ENCODE measurements at regions not wholly inside any gene's neighbourhood (a gene's known extent, or its start where the extent isn't known, plus 50 kb on each side); places are given as distances from the start of the nearest gene placed in this dataset.

DNA sequence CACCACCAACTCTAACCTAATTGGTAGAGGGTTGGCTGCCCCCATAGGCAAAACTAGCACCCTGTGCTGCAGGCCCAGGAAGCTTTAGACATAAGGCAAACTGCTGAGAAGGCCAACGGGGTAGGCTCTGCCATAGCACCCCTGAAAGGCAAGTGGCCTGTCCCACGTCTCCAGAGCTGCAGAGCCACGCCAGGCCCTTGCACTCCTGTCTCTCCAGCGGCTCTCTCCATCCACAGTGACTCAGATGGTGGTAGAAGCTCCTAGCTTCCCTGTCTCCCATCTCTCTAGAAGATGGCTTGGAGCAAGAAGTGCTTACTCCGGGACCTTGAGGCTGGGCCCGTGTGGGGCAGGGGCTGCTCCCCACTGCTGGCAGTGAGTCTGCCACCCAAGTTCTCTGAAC is 310.6 kb upstream of the ZMIZ1 start:
- Histone ChIP-seq H3K4me3 (ENCODE audit: low read depth, low read length) (no peak overlapping the region), H3K36me3 (ENCODE audit: insufficient read depth) (no peaks in the 10 kb centered on the region), H3K27ac (ENCODE audit: low read depth) (no peak overlapping the region), H3K4me1 (ENCODE audit: insufficient read depth) (no peaks in the 10 kb centered on the region)
- 97% methylated on average over 6 of the region's 6 CpGs for WGBS
- no peak for DNase-seq (ENCODE audit: extremely low spot score)

DNA sequence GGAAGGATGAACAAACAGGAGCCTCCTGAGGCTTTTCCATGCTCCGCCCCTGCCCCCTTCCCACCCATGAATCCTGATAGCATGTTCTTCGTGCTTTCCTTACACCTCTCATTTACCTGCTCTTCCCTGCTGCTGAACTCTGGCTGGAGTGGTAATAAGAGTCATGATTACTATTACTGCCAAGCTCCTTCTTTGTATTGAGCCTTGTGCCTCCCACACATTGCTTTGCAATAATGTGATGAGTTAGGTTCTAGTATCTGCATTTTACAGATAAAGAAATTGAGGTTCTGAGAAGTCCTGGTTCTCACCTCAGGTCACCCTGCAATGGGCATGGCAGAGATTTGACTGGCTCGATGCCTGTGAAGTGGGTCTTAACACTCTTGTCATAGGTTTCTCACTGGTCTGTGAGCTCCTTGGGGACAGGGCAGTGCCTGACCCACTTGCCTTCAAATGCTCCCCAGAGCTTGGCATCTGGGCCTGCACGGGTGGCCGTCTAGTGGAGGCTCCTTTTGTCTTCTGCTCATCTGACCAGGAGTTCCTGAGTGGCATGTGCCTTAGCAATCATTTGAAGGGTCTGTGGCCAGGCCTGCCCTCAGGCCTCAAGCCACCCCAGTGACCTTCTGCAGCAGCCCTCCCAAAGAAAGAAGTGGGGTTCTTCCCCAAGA is 309.2 kb upstream of the ZMIZ1 start:
- WGBS = 91% methylated on average over 5 of the region's 5 CpGs
- H3K4me1 ChIP-seq (ENCODE audit: insufficient read depth) = no peaks in the 10 kb centered on the region
- DNase-seq (ENCODE audit: extremely low spot score) = no peak

DNA sequence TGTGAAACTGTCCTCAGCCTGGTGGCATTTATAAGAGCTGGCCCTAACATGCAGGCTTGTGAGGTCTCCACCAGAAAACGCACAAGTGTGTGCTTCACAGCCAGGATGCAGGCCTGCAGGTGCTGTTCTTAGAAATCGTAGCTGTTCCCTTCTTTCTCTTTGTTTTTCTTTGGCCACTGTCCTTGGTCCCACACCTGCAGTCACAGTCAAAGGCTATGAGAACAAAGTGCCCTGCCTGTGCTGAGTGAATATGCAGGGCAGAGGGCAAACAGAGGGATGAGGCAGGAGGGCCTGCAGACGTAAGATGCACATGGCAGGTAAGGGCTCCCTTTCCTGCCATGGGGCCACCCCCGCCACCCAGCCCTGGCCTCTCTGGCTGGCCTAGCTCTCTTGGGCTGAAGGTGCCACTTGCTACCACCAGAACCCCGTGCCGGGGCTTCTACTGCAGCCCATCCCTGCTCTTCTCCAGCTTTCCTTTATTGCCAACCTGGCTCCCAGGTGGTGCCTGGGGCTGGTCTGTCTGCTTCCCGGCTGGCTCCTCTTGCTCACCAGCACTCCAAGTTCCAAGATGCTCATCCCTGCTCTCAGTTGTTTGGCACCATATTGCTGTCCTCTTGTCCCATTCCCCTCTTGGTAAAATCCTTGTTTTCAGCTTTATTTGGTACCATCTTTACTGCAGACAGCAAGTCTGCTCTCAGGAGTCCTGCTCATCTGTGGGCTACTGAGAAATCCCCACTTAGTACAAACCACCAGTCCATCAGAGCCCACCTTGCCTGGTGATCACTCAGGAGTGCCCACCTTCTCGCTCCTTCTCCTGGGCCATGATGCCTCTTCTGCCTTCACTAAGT is 308.1 kb upstream of the ZMIZ1 start:
- Histone ChIP-seq H3K4me1 (ENCODE audit: insufficient read depth) (no peaks in the 10 kb centered on the region), H3K27ac (ENCODE audit: low read depth) (no peak overlapping the region), H3K4me3 (ENCODE audit: low read depth, low read length) (no peak overlapping the region), H3K36me3 (ENCODE audit: insufficient read depth) (no peaks in the 10 kb centered on the region)
- 95% methylated on average over 8 of the region's 8 CpGs for WGBS
- no peak for DNase-seq (ENCODE audit: extremely low spot score)

More for the DNA sequence above, 309.2 kb upstream of the ZMIZ1 start:
- H3K36me3 ChIP-seq (ENCODE audit: insufficient read depth) = no peaks in the 10 kb centered on the region
- H3K4me3 ChIP-seq (ENCODE audit: low read depth, low read length) = no peak overlapping the region
- no peak overlapping the region for H3K27ac ChIP-seq (ENCODE audit: low read depth)

DNA sequence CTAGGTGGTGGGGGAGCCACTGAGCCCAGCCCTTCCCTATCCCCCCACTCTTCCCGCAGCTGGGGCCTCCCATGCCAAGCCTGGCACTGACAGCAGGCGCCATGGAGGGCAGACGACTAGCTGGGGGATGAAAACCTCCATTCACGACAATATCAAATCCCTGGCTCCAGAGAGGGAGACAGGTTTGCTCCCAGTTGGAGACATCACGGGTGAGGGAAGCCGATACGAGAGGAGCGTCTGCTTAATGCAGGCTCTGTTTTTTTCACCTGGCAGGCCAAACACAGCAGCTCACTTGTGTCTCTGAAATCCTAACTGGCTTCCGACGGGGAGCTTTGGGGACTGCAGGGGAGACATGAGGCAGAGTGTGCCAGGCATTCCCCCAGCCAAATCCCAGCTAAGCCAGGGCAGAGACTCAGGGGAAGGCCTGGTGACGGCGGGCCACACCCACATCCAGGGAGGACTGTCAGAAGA is 307.4 kb upstream of the ZMIZ1 start:
- H3K27ac ChIP-seq (ENCODE audit: low read depth) = no peak overlapping the region
- no peaks in the 10 kb centered on the region for H3K36me3 ChIP-seq (ENCODE audit: insufficient read depth)
- no peak overlapping the region for H3K4me3 ChIP-seq (ENCODE audit: low read depth, low read length)
- no peaks in the 10 kb centered on the region for H3K4me1 ChIP-seq (ENCODE audit: insufficient read depth)
- no peak for DNase-seq (ENCODE audit: extremely low spot score)
- WGBS = 63% methylated on average over 12 of the region's 12 CpGs

DNA sequence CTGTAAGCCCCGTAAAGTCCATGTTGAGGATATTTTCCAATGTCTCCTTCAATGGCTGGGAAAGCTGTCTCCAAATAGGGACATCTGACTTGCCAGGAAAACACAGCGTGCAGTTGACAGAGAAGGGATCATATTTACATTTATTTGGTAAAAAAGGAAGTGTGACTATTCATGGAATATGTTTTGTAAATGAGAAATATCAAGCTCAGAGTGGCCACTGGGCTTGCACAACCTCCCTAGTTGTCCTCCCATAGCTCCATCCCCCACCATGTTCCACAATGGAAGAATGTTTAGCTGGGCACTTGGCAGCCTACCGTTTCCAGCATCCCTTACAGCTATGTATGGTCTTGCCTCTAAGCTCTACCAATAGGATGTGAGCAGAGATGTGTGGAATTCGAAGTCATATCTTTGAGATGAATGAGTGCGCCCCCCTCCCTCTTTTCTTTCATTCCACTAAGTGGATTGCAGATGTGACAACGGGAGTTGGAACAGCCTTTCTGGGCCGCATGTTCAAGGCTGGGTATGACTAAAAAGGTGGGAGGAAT is 306.6 kb upstream of the ZMIZ1 start:
- no peaks in the 10 kb centered on the region for H3K36me3 ChIP-seq (ENCODE audit: insufficient read depth)
- H3K4me3 ChIP-seq (ENCODE audit: low read depth, low read length) = no peak overlapping the region
- H3K27ac ChIP-seq (ENCODE audit: low read depth) = no peak overlapping the region
- 93% methylated on average over 7 of the region's 7 CpGs for WGBS
- no peaks in the 10 kb centered on the region for H3K4me1 ChIP-seq (ENCODE audit: insufficient read depth)
- DNase-seq (ENCODE audit: extremely low spot score) = no peak

DNA sequence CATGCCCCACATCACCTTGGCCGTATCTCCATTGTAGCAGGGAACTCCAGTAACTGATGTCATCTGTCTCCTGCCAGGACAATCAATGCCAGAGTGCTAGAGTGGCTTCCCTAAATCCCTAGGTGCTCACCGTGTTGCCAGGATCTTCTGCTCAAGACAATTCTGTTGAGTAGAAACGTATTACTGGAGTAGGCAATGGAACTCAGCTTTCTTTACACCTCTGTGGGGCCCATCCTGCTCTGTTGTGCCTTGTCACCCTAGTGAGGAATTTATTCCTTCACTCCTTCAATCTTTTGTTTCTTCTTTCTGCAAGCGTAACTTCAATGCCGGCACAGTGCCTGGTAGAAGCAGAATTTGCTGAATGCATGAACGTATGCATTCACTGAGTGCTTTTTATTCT is 305.5 kb upstream of the ZMIZ1 start:
- no peak for DNase-seq (ENCODE audit: extremely low spot score)
- WGBS = 63% methylated on average over 6 of the region's 6 CpGs
- no peak overlapping the region for H3K27ac ChIP-seq (ENCODE audit: low read depth)
- no peaks in the 10 kb centered on the region for H3K36me3 ChIP-seq (ENCODE audit: insufficient read depth)
- H3K4me1 ChIP-seq (ENCODE audit: insufficient read depth) = no peaks in the 10 kb centered on the region
- H3K4me3 ChIP-seq (ENCODE audit: low read depth, low read length) = no peak overlapping the region

DNA sequence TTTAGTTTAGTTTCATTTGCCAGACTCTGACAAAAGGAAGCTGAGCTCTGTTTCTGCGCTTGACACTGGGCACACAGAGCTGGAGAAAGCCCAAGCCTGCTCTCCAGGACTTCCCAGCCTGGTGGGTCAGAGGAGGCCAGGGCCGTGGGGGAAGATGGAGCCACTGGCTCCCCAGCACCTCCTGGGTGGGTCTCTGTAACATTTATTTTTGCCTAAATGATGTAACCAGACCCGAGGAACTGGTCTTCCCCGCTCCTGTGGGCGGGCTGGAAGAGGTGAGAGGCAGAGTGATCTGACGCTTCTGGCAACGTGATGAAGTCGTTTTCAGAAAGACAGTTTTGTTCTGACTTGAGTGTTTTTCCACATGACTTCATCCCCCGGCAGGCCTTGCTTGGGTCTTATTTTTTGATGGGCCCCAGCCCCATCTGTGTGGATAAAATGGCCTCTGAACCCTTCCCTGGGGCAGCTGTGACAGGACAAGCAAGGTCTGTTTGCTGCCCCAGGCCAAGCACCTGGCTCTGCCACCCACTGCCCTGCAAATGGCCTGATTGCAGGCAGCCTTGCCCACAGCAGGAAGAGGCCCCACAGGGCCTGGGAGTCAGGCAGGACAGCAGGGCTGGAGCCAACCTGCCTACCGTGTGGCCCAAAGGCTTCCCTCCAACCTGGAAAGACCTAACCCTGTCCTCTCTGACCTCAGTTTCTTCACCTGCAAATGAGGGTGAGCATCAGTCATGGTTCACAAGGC is 304.9 kb upstream of the ZMIZ1 start:
- no peak for DNase-seq (ENCODE audit: extremely low spot score)
- H3K4me1 ChIP-seq (ENCODE audit: insufficient read depth) = no peaks in the 10 kb centered on the region
- 44% methylated on average over 10 of the region's 10 CpGs for WGBS
- no peaks in the 10 kb centered on the region for H3K36me3 ChIP-seq (ENCODE audit: insufficient read depth)
- H3K27ac ChIP-seq (ENCODE audit: low read depth) = no peak overlapping the region
- no peak overlapping the region for H3K4me3 ChIP-seq (ENCODE audit: low read depth, low read length)

DNA sequence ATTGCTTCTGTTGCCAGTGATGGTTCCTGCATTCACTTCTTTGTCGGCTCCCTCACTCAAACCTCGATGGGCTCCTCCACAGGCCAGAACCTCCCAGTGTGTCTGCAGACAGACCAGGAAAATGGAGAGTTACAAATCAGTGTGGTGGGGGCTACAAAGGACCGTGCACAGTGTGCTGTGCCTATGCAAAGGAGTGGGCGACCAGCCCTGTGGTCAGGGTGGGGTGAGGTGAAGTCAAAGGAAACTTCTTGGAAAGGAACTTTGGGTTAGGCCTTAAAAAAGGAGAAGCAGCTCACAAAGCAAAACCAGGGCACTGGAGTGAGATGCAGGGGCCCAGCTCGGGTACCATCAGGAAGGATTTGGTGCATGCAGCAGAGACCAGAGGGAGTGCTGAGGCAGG is 304.3 kb upstream of the ZMIZ1 start:
- no peaks in the 10 kb centered on the region for H3K36me3 ChIP-seq (ENCODE audit: insufficient read depth)
- no peak overlapping the region for H3K27ac ChIP-seq (ENCODE audit: low read depth)
- H3K4me1 ChIP-seq (ENCODE audit: insufficient read depth) = no peaks in the 10 kb centered on the region
- no peak overlapping the region for H3K4me3 ChIP-seq (ENCODE audit: low read depth, low read length)
- WGBS = 93% methylated on average over 5 of the region's 5 CpGs
- no peak for DNase-seq (ENCODE audit: extremely low spot score)

DNA sequence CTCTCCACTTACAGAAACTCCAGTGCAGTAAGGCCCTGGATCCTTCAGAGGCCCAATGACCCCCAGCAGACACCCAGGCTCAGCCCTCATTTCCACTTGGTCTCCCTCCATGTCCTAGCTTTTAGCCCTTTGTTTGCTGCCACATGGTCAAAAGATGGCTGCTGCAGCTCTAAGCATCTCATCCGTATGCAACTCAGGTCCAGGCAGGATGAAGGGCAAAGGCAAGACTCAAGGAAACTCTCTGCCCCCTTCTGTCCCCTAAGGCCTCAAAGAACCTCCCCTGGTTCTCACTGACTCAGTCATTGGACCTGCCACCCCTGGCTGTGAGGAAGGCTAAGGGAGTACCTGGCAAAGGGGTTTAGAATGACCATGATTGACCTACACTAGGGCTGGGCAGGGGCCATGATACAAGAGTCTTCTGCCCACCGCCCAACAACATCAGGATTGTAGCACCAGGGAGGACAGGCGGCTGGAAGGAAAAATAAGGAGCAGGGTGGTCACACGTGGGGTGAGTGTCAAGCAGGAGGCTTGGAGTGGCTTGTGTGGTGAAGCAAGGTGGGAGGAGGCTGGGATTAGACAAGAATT is 303.8 kb upstream of the ZMIZ1 start:
- WGBS = 98% methylated on average over 4 of the region's 4 CpGs
- DNase-seq (ENCODE audit: extremely low spot score) = no peak
- Histone ChIP-seq H3K27ac (ENCODE audit: low read depth) (no peak overlapping the region), H3K4me3 (ENCODE audit: low read depth, low read length) (no peak overlapping the region), H3K4me1 (ENCODE audit: insufficient read depth) (no peaks in the 10 kb centered on the region), H3K36me3 (ENCODE audit: insufficient read depth) (no peaks in the 10 kb centered on the region)

DNA sequence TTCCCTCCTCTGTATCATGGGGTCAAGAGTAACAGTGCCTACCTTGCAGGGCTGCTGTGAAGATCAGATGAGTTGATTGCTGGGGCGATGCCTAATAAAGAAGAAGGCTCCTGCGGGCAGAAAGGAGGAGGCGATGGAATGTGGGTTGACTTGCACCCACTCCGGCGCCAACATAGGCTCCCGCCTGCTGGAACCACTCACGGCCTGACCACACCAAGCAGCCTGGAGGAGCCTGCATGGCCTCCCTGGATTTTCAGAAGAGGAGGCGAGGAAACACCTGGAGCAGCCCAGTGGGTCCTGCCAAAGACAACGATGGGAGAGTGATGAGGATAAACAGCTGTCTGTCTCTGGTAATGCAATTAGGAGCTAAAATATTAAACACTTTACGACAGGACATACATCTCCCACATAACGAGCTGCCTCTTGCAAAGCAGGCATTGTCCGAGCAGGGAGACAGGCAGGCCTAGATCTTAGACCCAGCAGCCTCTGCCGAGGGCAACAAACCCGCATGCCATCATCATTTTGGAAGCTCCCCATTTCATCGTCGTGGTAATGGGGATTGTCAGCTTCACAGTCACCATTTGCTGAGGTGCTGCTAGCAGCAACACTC is 302.9 kb upstream of the ZMIZ1 start:
- no peak for DNase-seq (ENCODE audit: extremely low spot score)
- no peaks in the 10 kb centered on the region for H3K4me1 ChIP-seq (ENCODE audit: insufficient read depth)
- H3K27ac ChIP-seq (ENCODE audit: low read depth) = no peak overlapping the region

DNA sequence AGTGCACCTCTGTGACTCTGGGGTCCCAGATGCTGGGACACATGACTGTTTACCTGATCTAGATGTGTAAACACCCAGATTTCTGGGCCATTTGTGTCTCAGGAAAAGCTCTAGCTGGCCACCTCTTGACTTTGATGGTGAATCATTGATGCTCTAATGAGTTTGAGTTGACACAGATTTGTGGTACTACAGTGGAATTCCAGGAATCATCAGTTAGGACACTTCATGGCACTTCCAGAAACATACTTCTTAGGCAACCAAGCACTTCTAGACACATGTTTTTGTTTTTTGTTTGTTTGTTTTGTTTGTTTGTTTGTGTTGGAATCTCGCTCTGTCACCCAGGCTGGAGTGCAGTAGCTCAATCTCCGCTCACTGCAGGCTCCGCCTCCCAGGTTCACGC is 302.2 kb upstream of the ZMIZ1 start:
- Histone ChIP-seq H3K27ac (ENCODE audit: low read depth) (no peak overlapping the region), H3K36me3 (ENCODE audit: insufficient read depth) (no peaks in the 10 kb centered on the region), H3K4me3 (ENCODE audit: low read depth, low read length) (no peak overlapping the region), H3K4me1 (ENCODE audit: insufficient read depth) (no peaks in the 10 kb centered on the region)
- WGBS = 97% methylated on average over 4 of the region's 4 CpGs
- DNase-seq (ENCODE audit: extremely low spot score) = no peak

More for the DNA sequence above, 302.9 kb upstream of the ZMIZ1 start:
- Histone ChIP-seq H3K36me3 (ENCODE audit: insufficient read depth) (no peaks in the 10 kb centered on the region), H3K4me3 (ENCODE audit: low read depth, low read length) (no peak overlapping the region)
- WGBS = 88% methylated on average over 16 of the region's 16 CpGs

DNA sequence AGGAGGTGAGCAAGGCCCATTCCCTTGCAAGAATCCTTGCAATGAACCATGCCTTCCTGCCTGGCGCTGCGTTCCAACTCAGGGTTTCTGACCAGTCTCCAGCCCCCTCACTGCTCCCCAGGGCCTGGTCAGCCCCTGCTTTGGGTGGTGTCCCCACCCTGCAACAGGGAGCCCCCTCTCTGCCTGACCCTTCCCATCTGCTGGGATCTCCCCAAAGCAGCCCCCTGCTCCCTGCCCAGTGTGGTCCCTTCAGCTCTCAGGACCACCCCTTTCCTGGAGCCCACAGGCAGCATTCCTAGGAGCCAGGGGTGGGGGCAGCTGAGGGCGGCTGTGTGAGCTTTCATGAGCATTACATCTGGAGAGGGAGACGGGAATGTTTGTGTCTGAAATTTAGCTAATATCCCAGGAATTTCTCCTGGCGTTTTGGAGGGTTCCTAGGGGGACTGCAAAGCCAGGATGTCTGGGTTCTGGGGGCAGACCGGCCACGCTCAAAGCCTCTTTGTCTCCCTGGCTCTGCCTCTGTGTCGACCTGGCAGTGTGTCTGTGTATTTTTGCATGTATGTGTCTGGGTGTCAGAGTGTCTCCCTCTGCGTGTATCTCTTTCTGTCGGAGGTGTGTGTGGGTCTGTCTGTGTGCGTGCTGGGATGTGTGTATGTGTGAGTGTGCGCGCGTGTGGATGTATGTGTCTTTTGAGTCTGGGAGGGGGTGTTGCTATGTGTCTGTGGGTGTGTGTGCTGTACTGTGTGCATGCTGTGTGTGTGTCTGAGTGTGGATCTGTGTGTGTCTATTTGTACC is 300.5 kb upstream of the ZMIZ1 start:
- Histone ChIP-seq H3K4me1 (ENCODE audit: insufficient read depth) (no peaks in the 10 kb centered on the region), H3K36me3 (ENCODE audit: insufficient read depth) (no peaks in the 10 kb centered on the region), H3K4me3 (ENCODE audit: low read depth, low read length) (no peak overlapping the region), H3K27ac (ENCODE audit: low read depth) (no peak overlapping the region)
- DNase-seq (ENCODE audit: extremely low spot score) = no peak
- 60% methylated on average over 14 of the region's 14 CpGs for WGBS
